WTC11 (cell line): ENCODE measurements at regions not wholly inside any gene's neighbourhood (a gene's known extent, or its start where the extent isn't known, plus 50 kb on each side); places are given as distances from the start of the nearest gene placed in this dataset.

Experiments
- ATAC-seq: fragments of 200-7000 bp; cut with Tn5 transposase; 2 replicates; pipeline ENCODE4 v1.10.0; 2021; ENCODE audit warnings: mild to moderate bottlenecking, moderate library complexity
- CTCF ChIA-PET: fragments of 300-600 bp; sonication (Branson Sonifier 250); formaldehyde crosslinking; loops from one replicate; lab custom pipeline; 2021; ENCODE audit warnings: antibody characterized with exemption; lab: Charles Lee
- POLR2A ChIA-PET: fragments of 350-600 bp; sonication (Branson Sonifier 250); formaldehyde crosslinking; loops from one replicate; lab custom pipeline; 2021; ENCODE audit warnings: antibody characterized with exemption; lab: Charles Lee
- DNase-seq: peaks from one replicate; pipeline ENCODE4 v3.0.0; 2021; ENCODE audit warnings: low spot score
- H3K27ac Mint-ChIP-seq: 2 replicates; pipeline ENCODE4 v1.8.0; 2021; ENCODE audit warnings: mixed read lengths
- H3K27me3 Mint-ChIP-seq: 2 replicates; pipeline ENCODE4 v1.8.0; 2021; ENCODE audit warnings: low read depth, mild to moderate bottlenecking, moderate library complexity, mixed read lengths
- H3K36me3 Mint-ChIP-seq: 2 replicates; pipeline ENCODE4 v1.8.0; 2021; ENCODE audit warnings: mixed read lengths
- H3K4me1 Mint-ChIP-seq: 2 replicates; pipeline ENCODE4 v1.8.0; 2022; ENCODE audit warnings: mixed read lengths
- H3K4me3 Mint-ChIP-seq: 2 replicates; pipeline ENCODE4 v1.8.0; 2021; ENCODE audit warnings: mild to moderate bottlenecking, moderate library complexity, mixed read lengths
- H3K9me3 Mint-ChIP-seq: 2 replicates; pipeline ENCODE4 v1.8.0; 2021; ENCODE audit warnings: mixed read lengths
- CREB1 ChIP-seq: sonication (generic); formaldehyde crosslinking; IDR thresholded peaks from 2 replicates; pipeline ENCODE4 v1.8.0; 2023; ENCODE audit warnings: mild to moderate bottlenecking, missing genetic modification reagents
- E2F5 ChIP-seq: sonication (generic); formaldehyde crosslinking; IDR thresholded peaks from 2 replicates; pipeline ENCODE4 v1.8.1; 2022; ENCODE audit warnings: mild to moderate bottlenecking, moderate library complexity, missing genetic modification reagents
- FOXK1 ChIP-seq: sonication (generic); formaldehyde crosslinking; IDR thresholded peaks from 2 replicates; pipeline ENCODE4 v1.8.0; 2022; ENCODE audit warnings: mild to moderate bottlenecking, moderate library complexity, missing genetic modification reagents
- HMGA2 ChIP-seq: fragments of 250-450 bp; sonication (Bioruptor Pico); IDR thresholded peaks from 2 replicates; pipeline ENCODE4 v1.4.0; 2021; ENCODE audit warnings: mild to moderate bottlenecking, moderate library complexity
- MYBL2 ChIP-seq: sonication (generic); formaldehyde crosslinking; IDR thresholded peaks from 2 replicates; pipeline ENCODE4 v1.8.1; 2023; ENCODE audit warnings: mild to moderate bottlenecking, moderate library complexity, missing genetic modification reagents
- NR1H2 ChIP-seq: sonication (generic); formaldehyde crosslinking; IDR thresholded peaks from 2 replicates; pipeline ENCODE4 v1.9.0; 2021; ENCODE audit warnings: mild to moderate bottlenecking, moderate library complexity, missing genetic modification reagents
- OVOL2 ChIP-seq: fragments of 250-450 bp; sonication (Bioruptor Pico); IDR thresholded peaks from 2 replicates; pipeline ENCODE4 v1.9.0; 2021; ENCODE audit warnings: mild to moderate bottlenecking, borderline replicate concordance
- PRDM15 ChIP-seq: sonication (generic); formaldehyde crosslinking; IDR thresholded peaks from 2 replicates; pipeline ENCODE4 v1.8.0; 2022; ENCODE audit warnings: missing genetic modification reagents
- RORB ChIP-seq: fragments of 250-450 bp; sonication (Bioruptor Pico); IDR thresholded peaks from 2 replicates; pipeline ENCODE4 v1.9.0; 2021; ENCODE audit warnings: mild to moderate bottlenecking
- SOX15 ChIP-seq: fragments of 250-450 bp; sonication (Bioruptor Pico); IDR thresholded peaks from 2 replicates; pipeline ENCODE4 v1.9.0; 2021; ENCODE audit warnings: mild to moderate bottlenecking
- STAT6 ChIP-seq: sonication (generic); formaldehyde crosslinking; conservative IDR thresholded peaks from 2 replicates; pipeline ENCODE4 v1.8.1; 2023; ENCODE audit warnings: mild to moderate bottlenecking, low read depth, missing genetic modification reagents, moderate library complexity
- TCF7 ChIP-seq: sonication (generic); formaldehyde crosslinking; IDR thresholded peaks from 2 replicates; pipeline ENCODE4 v1.8.0; 2022; ENCODE audit warnings: mild to moderate bottlenecking, low read depth, missing genetic modification reagents, moderate library complexity
- USF2 ChIP-seq: sonication (generic); formaldehyde crosslinking; IDR thresholded peaks from 2 replicates; pipeline ENCODE4 v1.8.1; 2023; ENCODE audit warnings: mild to moderate bottlenecking, missing genetic modification reagents, moderate library complexity
- ZBTB43 ChIP-seq: sonication (generic); formaldehyde crosslinking; IDR thresholded peaks from 2 replicates; pipeline ENCODE4 v1.8.1; 2023; ENCODE audit warnings: mild to moderate bottlenecking, missing genetic modification reagents
- ZMAT4 ChIP-seq: fragments of 250-450 bp; sonication (Bioruptor Pico); IDR thresholded peaks from 2 replicates; pipeline ENCODE4 v1.9.0; 2021; ENCODE audit warnings: mild to moderate bottlenecking
- ZNF121 ChIP-seq: sonication (generic); formaldehyde crosslinking; IDR thresholded peaks from 2 replicates; pipeline ENCODE4 v1.8.0; 2023; ENCODE audit warnings: missing genetic modification reagents
- ZNF138 ChIP-seq: sonication (generic); formaldehyde crosslinking; conservative IDR thresholded peaks from 2 replicates; pipeline ENCODE4 v1.8.1; 2022; ENCODE audit warnings: mild to moderate bottlenecking, moderate library complexity, missing genetic modification reagents
- ZNF281 ChIP-seq: sonication (generic); formaldehyde crosslinking; IDR thresholded peaks from 2 replicates; pipeline ENCODE4 v1.8.0; 2023; ENCODE audit warnings: mild to moderate bottlenecking, missing genetic modification reagents

- H3K27ac Mint-ChIP-seq: no peak overlapping the region
- POLR2A ChIA-PET: interaction anchor here (1.2 kb wide), 1 partner anchor 319 kb away, joined by 4 read pairs; no protein-coding TSS in a partner anchor
- CTCF ChIA-PET: interaction anchor here (1.0 to 1.6 kb wide), 3 partner anchors 73 to 223 kb away, joined by 3 to 8 read pairs (median 4); no protein-coding TSS in a partner anchor
Measured at GRCh38 chr13:44117816-44118215, 238.1 kb downstream of the LACC1 start.

GRCh38 chr13:44118881-44119280 is 239.2 kb downstream of the LACC1 start:
- POLR2A ChIA-PET: no interaction called here
- H3K4me3 Mint-ChIP-seq: no peak overlapping the region
- CTCF ChIA-PET: no interaction called here
- peaks cover 7% of the 10 kb centered on the region for H3K36me3 Mint-ChIP-seq
- peaks cover 9% of the 10 kb centered on the region for H3K9me3 Mint-ChIP-seq
- ATAC-seq: no peak
- H3K4me1 Mint-ChIP-seq: peaks cover 34% of the 10 kb centered on the region
- H3K27me3 Mint-ChIP-seq: no peaks in the 10 kb centered on the region
- no peak overlapping the region for H3K27ac Mint-ChIP-seq
- no peak for DNase-seq
- TF ChIP-seq USF2 (CRISPR knock-in tag) (no peak), STAT6 (CRISPR knock-in tag) (no peak), RORB (CRISPR knock-in tag) (no peak), ZNF281 (CRISPR knock-in tag) (no peak), FOXK1 (CRISPR knock-in tag) (no peak), SOX15 (CRISPR knock-in tag) (no peak), E2F5 (no peak), PRDM15 (CRISPR knock-in tag) (no peak), CREB1 (CRISPR knock-in tag) (no peak)

More at GRCh38 chr13:44117816-44118215, 238.1 kb downstream of the LACC1 start:
- ATAC-seq (no peak), DNase-seq (no peak)
- H3K36me3 Mint-ChIP-seq: no peaks in the 10 kb centered on the region
- no peak overlapping the region for H3K4me3 Mint-ChIP-seq
- H3K9me3 Mint-ChIP-seq: no peaks in the 10 kb centered on the region
- TF ChIP-seq ZBTB43 (CRISPR knock-in tag): no peak
- no peak for TF ChIP-seq STAT6 (CRISPR knock-in tag)
- no peak for TF ChIP-seq SOX15 (CRISPR knock-in tag)
- TF ChIP-seq NR1H2 (CRISPR knock-in tag): no peak
- TF ChIP-seq ZMAT4: no peak
- TF ChIP-seq HMGA2 (CRISPR knock-in tag): no peak
- no peak for TF ChIP-seq OVOL2 (CRISPR knock-in tag)
- TF ChIP-seq ZNF121 (CRISPR knock-in tag): no peak
- TF ChIP-seq TCF7: no peak
- TF ChIP-seq MYBL2 (CRISPR knock-in tag): no peak
- TF ChIP-seq ZNF138 (CRISPR knock-in tag): no peak
- peaks cover 34% of the 10 kb centered on the region for H3K4me1 Mint-ChIP-seq
- no peaks in the 10 kb centered on the region for H3K27me3 Mint-ChIP-seq
